Thyroid gland (tissue), 4 donors: ENCODE measurements at regions not wholly inside any gene's neighbourhood (a gene's known extent, or its start where the extent isn't known, plus 50 kb on each side); places are given as distances from the start of the nearest gene placed in this dataset.
"Not testable (repeated sequence)": the region's sequence is repeated elsewhere in the genome, so short reads cannot be mapped to it uniquely, and the experiment has no call there.

Experiments used
- DNase-seq, 2 donors: peaks; one replicate each; pipeline ENCODE4 v3.0.0-alpha.2; 2019
- H3K27ac ChIP-seq, 3 donors: fragments of 200-600 bp; sonication (generic); 1 replicate in 2 of 3; 2 replicates in 1 of 3; pipeline ENCODE4 v1.5.1; 2016 to 2019; ENCODE audit warnings: mild to moderate bottlenecking in 1 of 3, moderate library complexity in 1 of 3
- H3K27me3 ChIP-seq: fragments of 200-600 bp; sonication (generic); one replicate; pipeline ENCODE4 v1.5.1; 2019
- H3K36me3 ChIP-seq, 2 donors: fragments of 200-600 bp; sonication (generic); one replicate each; pipeline ENCODE4 v1.5.1; 2016 to 2019
- H3K4me1 ChIP-seq, 2 donors: fragments of 200-600 bp; sonication (generic); one replicate each; pipeline ENCODE4 v1.5.1; 2017 to 2019
- H3K4me3 ChIP-seq, 3 donors: fragments of 200-600 bp; sonication (generic); replicated peaks in 1 of 3; 1 replicate in 2 of 3; 2 replicates in 1 of 3; pipeline ENCODE4 v1.5.1; 2016; ENCODE audit warnings: mild to moderate bottlenecking in 1 of 3
- H3K9me3 ChIP-seq: fragments of 200-600 bp; sonication (generic); one replicate; pipeline ENCODE4 v1.5.1; 2017
- POLR2A ChIP-seq, 2 donors: fragments of 450-650 bp; IDR thresholded peaks; one replicate each; pipeline ENCODE4 v1.6.1; 2017; ENCODE audit warnings: antibody characterized with exemption in 2 of 2, mild to moderate bottlenecking in 2 of 2, moderate library complexity in 1 of 2
- whole genome bisulfite sequencing, 2 donors: methylation state at CpG; one replicate each; pipeline ENCODE4 v1.1.5; 2017; 5-methylcytosine and 5-hydroxymethylcytosine counted together
- intact Hi-C: fragments of 100-400 bp; cut with DNase I; formaldehyde crosslinking; loops from one replicate; pipeline ENCODE4 v1.15.1; 2023
- TF ChIP-seq, protein P1 (sequence below), 6 experiments: fragments of 200-600 bp in 3 of 6; fragments of 450-650 bp in 3 of 6; sonication (generic) in 3 of 6; IDR thresholded peaks; one replicate each; pipeline ENCODE4 v1.5.1; 2016 to 2019; ENCODE audit warnings: antibody characterized with exemption in 6 of 6, mild to moderate bottlenecking in 2 of 6, inconsistent platforms in 1 of 6, moderate library complexity in 1 of 6

DNA sequence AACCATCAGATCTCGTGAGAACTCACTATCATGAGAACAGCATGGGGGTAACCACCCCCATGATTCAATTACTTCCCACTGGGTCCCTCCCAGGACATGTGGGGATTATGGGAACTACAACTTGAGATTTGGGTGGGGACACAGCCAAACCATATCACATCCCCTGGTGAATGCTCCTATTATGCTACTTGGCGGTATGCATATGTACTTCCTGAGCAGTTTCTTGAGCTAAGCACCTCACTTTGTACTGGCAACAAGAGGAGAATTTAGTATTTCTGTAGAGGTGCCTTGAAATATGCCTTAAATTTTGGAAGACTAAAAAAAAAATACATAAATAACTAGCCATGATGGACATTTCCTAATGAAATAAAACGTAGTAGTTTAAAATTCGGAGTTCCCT is 327.2 kb upstream of the CITED2 start:
- H3K9me3 ChIP-seq, result no peaks in the 10 kb centered on the region
- intact Hi-C loops, result no loop called here
- no peak overlapping the region for H3K27ac ChIP-seq
- no peak for DNase-seq
- TF ChIP-seq, protein P1, sequence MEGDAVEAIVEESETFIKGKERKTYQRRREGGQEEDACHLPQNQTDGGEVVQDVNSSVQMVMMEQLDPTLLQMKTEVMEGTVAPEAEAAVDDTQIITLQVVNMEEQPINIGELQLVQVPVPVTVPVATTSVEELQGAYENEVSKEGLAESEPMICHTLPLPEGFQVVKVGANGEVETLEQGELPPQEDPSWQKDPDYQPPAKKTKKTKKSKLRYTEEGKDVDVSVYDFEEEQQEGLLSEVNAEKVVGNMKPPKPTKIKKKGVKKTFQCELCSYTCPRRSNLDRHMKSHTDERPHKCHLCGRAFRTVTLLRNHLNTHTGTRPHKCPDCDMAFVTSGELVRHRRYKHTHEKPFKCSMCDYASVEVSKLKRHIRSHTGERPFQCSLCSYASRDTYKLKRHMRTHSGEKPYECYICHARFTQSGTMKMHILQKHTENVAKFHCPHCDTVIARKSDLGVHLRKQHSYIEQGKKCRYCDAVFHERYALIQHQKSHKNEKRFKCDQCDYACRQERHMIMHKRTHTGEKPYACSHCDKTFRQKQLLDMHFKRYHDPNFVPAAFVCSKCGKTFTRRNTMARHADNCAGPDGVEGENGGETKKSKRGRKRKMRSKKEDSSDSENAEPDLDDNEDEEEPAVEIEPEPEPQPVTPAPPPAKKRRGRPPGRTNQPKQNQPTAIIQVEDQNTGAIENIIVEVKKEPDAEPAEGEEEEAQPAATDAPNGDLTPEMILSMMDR (IDR thresholded peaks at IDR 0.05), result no peak
- TF ChIP-seq POLR2A (IDR thresholded peaks at IDR 0.05), result no peak
- no peak overlapping the region for H3K4me3 ChIP-seq
- no peaks in the 10 kb centered on the region for H3K36me3 ChIP-seq
- no peaks in the 10 kb centered on the region for H3K27me3 ChIP-seq
- peaks cover 0 to 10% of the 10 kb centered on the region in 2 donors for H3K4me1 ChIP-seq
- WGBS, 2 donors, result 97% methylated on average over 4 of the region's 4 CpGs

DNA sequence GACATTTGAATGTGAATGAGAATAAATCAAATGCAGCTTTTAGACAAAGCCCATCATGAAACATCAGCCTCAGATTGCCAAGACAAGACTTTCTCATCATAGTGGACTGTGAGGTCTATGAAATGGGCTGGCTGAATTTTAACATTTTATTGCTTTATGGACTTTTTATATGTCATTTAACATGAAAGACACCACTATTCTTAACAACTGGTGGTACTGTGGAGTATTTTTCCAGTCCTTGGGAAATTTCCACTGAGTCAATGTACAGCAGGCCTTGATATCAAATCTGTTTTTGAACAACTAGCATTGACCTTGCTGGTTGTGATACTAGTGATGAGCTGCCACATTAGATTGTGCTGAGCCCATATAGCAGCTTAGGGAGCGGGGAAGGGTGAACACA is 326.6 kb upstream of the CITED2 start:
- no peak for DNase-seq
- no peaks in the 10 kb centered on the region for H3K36me3 ChIP-seq
- intact Hi-C loops, result no loop called here
- H3K4me1 ChIP-seq, result peaks cover 0 to 10% of the 10 kb centered on the region in 2 donors
- no peaks in the 10 kb centered on the region for H3K27me3 ChIP-seq
- TF ChIP-seq POLR2A (IDR thresholded peaks at IDR 0.05), result no peak
- TF ChIP-seq, protein P1 (IDR thresholded peaks at IDR 0.05), result no peak
- 100% methylated on average over 1 of the region's 1 CpG for WGBS, 2 donors
- H3K4me3 ChIP-seq, result no peak overlapping the region
- H3K27ac ChIP-seq, result no peak overlapping the region
- no peaks in the 10 kb centered on the region for H3K9me3 ChIP-seq

DNA sequence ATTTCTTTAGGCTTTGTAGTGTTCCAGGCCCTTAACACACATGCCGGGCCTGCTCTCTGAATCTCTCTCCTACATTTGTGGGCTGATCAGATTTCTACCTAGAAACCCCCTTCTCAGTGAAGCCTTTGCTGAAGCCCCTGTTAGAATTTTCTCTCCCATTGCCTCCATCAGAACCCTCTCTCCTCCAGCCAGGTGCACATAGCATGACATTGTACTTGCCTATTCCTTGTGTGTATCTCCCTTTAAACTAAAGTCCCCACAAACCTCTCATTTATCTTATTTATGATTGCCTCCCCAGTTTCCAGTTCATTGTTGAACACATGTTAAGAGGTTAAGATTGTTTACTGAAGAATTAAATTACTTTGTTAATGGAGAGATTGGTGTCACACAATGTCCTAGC is 325.5 kb upstream of the CITED2 start:
- H3K4me3 ChIP-seq, result no peak overlapping the region
- 97 to 100% methylated on average over 1 of the region's 1 CpG for WGBS, 2 donors
- DNase-seq, result no peak
- H3K27me3 ChIP-seq, result no peaks in the 10 kb centered on the region
- no peaks in the 10 kb centered on the region for H3K36me3 ChIP-seq
- no peaks in the 10 kb centered on the region for H3K9me3 ChIP-seq
- no peak overlapping the region for H3K27ac ChIP-seq
- intact Hi-C loops, result no loop called here
- TF ChIP-seq, protein P1 (IDR thresholded peaks at IDR 0.05), result no peak
- no peak for TF ChIP-seq POLR2A (IDR thresholded peaks at IDR 0.05)
- peaks cover 0 to 10% of the 10 kb centered on the region in 2 donors for H3K4me1 ChIP-seq

DNA sequence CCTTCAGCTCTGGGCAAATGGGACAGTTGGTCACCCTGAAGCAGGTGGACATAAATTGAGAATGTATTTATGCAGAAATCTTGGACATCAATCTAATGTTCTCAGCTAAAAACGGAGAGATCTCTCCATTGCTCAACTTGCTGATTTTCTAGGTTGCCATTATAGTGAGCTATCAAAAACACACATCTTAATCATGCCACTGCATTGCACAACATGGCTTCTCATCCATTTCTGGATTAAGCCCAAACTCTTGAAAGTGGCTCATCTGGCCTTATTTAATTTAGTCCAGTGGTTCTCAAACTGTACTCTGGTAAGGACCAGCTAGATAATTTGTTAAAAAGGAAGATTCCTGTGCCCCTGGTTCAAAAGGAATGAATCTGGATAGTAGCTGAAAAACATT is 324.9 kb upstream of the CITED2 start:
- Histone ChIP-seq H3K4me1 (peaks cover 0 to 10% of the 10 kb centered on the region in 2 donors), H3K36me3 (no peaks in the 10 kb centered on the region), H3K9me3 (no peaks in the 10 kb centered on the region), H3K4me3 (no peak overlapping the region), H3K27me3 (no peaks in the 10 kb centered on the region), H3K27ac (peak overlapping the region in 1 of 3 donors; percentile 44)
- TF ChIP-seq, protein P1 (IDR thresholded peaks at IDR 0.05), result no peak
- no peak for TF ChIP-seq POLR2A (IDR thresholded peaks at IDR 0.05)
- WGBS, 2 donors, result 50 to 69% methylated on average over 1 of the region's 1 CpG
- no peak for DNase-seq
- intact Hi-C loops, result no loop called here

DNA sequence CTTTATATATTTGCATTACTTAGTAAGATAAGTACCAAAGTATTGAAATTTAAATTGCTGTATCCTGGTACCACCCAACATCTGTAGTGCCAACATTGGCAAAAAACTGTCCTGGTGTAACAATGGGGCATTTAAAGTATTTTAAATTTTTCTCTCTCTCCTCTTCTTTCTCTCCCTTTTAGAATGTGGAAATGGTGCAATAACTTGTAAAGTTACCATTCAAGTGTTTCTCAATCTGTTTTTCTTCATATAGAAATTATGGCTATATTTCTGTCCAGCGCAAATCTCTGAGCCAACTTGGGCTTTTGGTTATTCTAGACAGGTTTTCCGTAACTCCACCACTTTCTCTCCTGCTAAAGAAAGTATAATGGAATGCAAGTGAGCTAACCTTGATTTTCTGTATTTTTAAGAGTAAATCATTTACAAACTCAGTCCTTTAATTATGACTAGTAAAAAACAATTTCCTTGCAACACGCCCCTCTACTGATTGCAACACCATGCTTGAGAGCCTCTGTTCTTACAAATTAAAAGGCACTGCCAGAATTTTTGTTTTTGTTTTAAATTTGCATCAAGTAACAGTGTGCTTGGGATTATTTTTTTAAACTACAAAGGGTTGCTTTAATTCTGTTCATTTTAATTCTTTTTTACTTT is 324.2 kb upstream of the CITED2 start:
- no peaks in the 10 kb centered on the region for H3K36me3 ChIP-seq
- H3K4me1 ChIP-seq, result peaks cover 0 to 10% of the 10 kb centered on the region in 2 donors
- TF ChIP-seq, protein P1 (IDR thresholded peaks at IDR 0.05), result no peak
- TF ChIP-seq POLR2A (IDR thresholded peaks at IDR 0.05), result no peak
- intact Hi-C loops, result no loop called here
- H3K9me3 ChIP-seq, result no peaks in the 10 kb centered on the region
- no peaks in the 10 kb centered on the region for H3K27me3 ChIP-seq
- H3K27ac ChIP-seq, result peak overlapping the region in 1 of 3 donors; percentile 44
- WGBS, 2 donors, result 76 to 81% methylated on average over 3 of the region's 3 CpGs
- no peak overlapping the region for H3K4me3 ChIP-seq
- no peak for DNase-seq

DNA sequence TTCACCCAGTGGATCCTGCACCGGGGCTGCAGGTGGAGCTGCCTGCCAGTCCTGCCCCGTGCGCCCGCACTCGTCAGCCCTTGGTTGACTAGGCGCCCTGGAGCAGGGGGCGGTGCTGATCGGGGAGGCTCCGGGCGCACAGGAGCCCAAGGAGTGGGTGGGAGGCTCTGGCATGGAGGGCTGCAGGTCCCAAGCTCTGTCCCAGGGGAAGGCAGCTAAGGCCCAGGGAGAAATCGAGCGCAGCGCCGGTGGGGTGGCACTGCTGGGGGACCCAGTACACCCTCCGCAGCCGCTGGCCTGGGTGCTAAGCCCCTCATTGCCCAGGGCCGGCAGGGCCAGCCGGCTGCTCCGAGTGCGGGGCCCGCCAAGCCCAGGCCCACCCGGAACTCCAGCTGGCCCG is 323.4 kb upstream of the CITED2 start:
- 87 to 96% methylated on average over 15 to 19 of the region's 23 CpGs for WGBS, 2 donors
- intact Hi-C loops, H3K9me3 ChIP-seq, H3K36me3 ChIP-seq, H3K27me3 ChIP-seq, H3K4me3 ChIP-seq, H3K4me1 ChIP-seq, H3K27ac ChIP-seq, DNase-seq: not testable (repeated sequence)

DNA sequence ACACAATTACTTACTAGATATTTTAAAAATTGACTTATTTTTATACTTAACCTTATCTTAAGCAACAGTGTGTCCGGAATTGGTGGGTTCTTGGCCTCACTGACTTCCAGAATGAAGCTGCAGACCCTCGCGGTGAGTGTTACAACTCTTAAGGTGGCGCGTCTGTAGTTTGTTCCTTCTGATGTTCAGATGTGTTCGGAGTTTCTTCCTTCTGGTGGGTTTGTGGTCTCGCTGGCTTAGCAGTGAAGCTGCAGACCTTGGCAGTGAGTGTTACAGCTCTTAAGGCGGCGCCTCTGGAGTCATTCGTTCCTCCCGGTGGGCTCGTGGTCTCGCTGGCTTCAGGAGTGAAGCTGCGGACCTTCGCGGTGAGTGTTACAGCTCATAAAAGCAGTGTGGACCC is 322.5 kb upstream of the CITED2 start:
- H3K4me3 ChIP-seq, DNase-seq, H3K9me3 ChIP-seq, intact Hi-C loops, H3K36me3 ChIP-seq, H3K27me3 ChIP-seq, H3K27ac ChIP-seq, H3K4me1 ChIP-seq: not testable (repeated sequence)
- WGBS, 2 donors, result 91 to 97% methylated on average over 16 of the region's 16 CpGs
